H1 (cell line): ENCODE measurements at regions not wholly inside any gene's neighbourhood (a gene's known extent, or its start where the extent isn't known, plus 50 kb on each side); places are given as distances from the start of the nearest gene placed in this dataset.

Experiments
- ASH2L ChIP-seq: fragments of 200-600, 300-600 bp; sonication (generic); IDR thresholded peaks from one replicate; pipeline ENCODE4 v1.7.1; 2017; ENCODE audit warnings: low read length
- CTBP2 ChIP-seq: IDR thresholded peaks from 2 replicates; pipeline ENCODE4 v1.7.0; 2011; ENCODE audit warnings: borderline replicate concordance, mild to moderate bottlenecking, moderate library complexity, mixed read lengths, low read length; ENCODE audit not compliant: insufficient read depth, insufficient read length
- JUN ChIP-seq: IDR thresholded peaks from 2 replicates; pipeline ENCODE4 v1.6.1; 2011; ENCODE audit warnings: low read depth, mild to moderate bottlenecking, improper control_type of control experiment, low read length
- SUZ12 ChIP-seq: fragments of 200-600 bp; sonication (generic); IDR thresholded peaks from 2 replicates; pipeline ENCODE4 v1.6.1; 2012; ENCODE audit warnings: mild to moderate bottlenecking, inconsistent platforms, low read length, moderate library complexity, mixed read lengths
- TF ChIP-seq, protein P1 (sequence below), 3 experiments: IDR thresholded peaks; 1 replicate in 2 of 3; 2 replicates in 1 of 3; pipeline versions ENCODE4 v1.5.1 to v1.6.1; 2011; ENCODE audit warnings: low read length in 3 of 3, mild to moderate bottlenecking in 3 of 3, inconsistent platforms in 2 of 3, low read depth in 1 of 3, moderate library complexity in 1 of 3; ENCODE audit not compliant: insufficient read depth in 1 of 3; ENCODE audit errors: control extremely low read depth in 1 of 3

DNA sequence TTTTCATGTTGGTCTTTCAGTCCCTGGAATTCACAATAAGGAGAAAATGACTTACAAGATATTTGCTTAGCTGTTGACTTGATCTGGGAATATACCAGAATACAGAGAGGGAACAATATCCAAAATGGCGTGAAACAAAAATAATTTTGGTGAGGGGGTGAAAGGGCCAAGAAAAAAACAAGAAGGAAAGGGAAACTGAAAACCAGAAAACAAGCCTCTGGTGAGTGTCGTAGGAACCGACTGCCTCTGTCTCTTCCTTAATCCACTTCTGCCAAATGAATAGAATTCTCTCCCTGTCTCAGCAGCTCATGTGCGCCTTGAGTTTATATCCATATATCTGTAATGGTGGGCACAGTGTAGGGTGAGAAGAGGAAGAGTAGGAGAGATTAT, 367.6 kb downstream of the ETS1 start (continued):
- TF ChIP-seq JUN (no peak), ASH2L (no peak), SUZ12 (no peak), CTBP2 (no peak)
- TF ChIP-seq, protein P1, sequence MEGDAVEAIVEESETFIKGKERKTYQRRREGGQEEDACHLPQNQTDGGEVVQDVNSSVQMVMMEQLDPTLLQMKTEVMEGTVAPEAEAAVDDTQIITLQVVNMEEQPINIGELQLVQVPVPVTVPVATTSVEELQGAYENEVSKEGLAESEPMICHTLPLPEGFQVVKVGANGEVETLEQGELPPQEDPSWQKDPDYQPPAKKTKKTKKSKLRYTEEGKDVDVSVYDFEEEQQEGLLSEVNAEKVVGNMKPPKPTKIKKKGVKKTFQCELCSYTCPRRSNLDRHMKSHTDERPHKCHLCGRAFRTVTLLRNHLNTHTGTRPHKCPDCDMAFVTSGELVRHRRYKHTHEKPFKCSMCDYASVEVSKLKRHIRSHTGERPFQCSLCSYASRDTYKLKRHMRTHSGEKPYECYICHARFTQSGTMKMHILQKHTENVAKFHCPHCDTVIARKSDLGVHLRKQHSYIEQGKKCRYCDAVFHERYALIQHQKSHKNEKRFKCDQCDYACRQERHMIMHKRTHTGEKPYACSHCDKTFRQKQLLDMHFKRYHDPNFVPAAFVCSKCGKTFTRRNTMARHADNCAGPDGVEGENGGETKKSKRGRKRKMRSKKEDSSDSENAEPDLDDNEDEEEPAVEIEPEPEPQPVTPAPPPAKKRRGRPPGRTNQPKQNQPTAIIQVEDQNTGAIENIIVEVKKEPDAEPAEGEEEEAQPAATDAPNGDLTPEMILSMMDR (IDR thresholded peaks at IDR 0.05; ENCODE audit: control extremely low read depth in 1 of 3, insufficient read depth in 1 of 3, low read depth in 1 of 3, low read length in 3 of 3): no peak
